ENCODE measurements at regions not wholly inside any gene's neighbourhood (a gene's known extent, or its start where the extent isn't known, plus 50 kb on each side); places are given as distances from the start of the nearest gene placed in this dataset.

DNA sequence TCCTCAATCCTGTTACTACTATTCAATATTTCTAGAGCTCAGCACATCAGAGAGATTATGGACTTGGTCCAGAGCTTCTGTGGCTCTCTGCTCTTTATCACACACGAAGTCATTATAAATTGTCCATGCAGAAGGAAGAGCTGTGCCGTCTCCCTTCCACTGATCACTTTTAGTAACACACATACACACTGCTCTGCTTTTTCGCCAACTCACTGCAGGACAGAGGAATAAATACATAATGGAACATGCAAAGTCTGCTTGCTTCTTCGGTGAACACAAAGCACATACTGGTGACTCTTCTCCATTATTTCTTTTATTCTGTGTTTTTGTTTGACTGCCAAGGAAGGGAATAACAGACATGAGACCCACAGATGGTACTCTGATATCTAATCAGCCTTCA, 1000.0 kb upstream of the TENM4 start:
- TF ChIP-seq, protein P1, sequence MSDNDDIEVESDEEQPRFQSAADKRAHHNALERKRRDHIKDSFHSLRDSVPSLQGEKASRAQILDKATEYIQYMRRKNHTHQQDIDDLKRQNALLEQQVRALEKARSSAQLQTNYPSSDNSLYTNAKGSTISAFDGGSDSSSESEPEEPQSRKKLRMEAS (IDR thresholded peaks at IDR 0.05): no peak
- TF ChIP-seq HNF4G (IDR thresholded peaks at IDR 0.05) (no peak), EGR1 (IDR thresholded peaks at IDR 0.05; ENCODE audit: low read depth in 2 of 2) (no peak), YY1 (IDR thresholded peaks at IDR 0.05) (no peak), GABPA (IDR thresholded peaks at IDR 0.05 in 1 of 2, conservative IDR thresholded peaks at IDR 0.05 in 1 of 2) (no peak), SP1 (IDR thresholded peaks at IDR 0.05) (no peak), RAD21 (IDR thresholded peaks at IDR 0.05) (no peak), HNF4A (conservative IDR thresholded peaks at IDR 0.05) (no peak), TAF1 (conservative IDR thresholded peaks at IDR 0.05) (no peak), FOXA1 (IDR thresholded peaks at IDR 0.05) (no peak), RXRA (IDR thresholded peaks at IDR 0.05) (no peak)
- TF ChIP-seq, protein P2, sequence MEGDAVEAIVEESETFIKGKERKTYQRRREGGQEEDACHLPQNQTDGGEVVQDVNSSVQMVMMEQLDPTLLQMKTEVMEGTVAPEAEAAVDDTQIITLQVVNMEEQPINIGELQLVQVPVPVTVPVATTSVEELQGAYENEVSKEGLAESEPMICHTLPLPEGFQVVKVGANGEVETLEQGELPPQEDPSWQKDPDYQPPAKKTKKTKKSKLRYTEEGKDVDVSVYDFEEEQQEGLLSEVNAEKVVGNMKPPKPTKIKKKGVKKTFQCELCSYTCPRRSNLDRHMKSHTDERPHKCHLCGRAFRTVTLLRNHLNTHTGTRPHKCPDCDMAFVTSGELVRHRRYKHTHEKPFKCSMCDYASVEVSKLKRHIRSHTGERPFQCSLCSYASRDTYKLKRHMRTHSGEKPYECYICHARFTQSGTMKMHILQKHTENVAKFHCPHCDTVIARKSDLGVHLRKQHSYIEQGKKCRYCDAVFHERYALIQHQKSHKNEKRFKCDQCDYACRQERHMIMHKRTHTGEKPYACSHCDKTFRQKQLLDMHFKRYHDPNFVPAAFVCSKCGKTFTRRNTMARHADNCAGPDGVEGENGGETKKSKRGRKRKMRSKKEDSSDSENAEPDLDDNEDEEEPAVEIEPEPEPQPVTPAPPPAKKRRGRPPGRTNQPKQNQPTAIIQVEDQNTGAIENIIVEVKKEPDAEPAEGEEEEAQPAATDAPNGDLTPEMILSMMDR (IDR thresholded peaks at IDR 0.05; ENCODE audit: low read depth, low read length, missing input control): no peak
- TF ChIP-seq, protein P3, sequence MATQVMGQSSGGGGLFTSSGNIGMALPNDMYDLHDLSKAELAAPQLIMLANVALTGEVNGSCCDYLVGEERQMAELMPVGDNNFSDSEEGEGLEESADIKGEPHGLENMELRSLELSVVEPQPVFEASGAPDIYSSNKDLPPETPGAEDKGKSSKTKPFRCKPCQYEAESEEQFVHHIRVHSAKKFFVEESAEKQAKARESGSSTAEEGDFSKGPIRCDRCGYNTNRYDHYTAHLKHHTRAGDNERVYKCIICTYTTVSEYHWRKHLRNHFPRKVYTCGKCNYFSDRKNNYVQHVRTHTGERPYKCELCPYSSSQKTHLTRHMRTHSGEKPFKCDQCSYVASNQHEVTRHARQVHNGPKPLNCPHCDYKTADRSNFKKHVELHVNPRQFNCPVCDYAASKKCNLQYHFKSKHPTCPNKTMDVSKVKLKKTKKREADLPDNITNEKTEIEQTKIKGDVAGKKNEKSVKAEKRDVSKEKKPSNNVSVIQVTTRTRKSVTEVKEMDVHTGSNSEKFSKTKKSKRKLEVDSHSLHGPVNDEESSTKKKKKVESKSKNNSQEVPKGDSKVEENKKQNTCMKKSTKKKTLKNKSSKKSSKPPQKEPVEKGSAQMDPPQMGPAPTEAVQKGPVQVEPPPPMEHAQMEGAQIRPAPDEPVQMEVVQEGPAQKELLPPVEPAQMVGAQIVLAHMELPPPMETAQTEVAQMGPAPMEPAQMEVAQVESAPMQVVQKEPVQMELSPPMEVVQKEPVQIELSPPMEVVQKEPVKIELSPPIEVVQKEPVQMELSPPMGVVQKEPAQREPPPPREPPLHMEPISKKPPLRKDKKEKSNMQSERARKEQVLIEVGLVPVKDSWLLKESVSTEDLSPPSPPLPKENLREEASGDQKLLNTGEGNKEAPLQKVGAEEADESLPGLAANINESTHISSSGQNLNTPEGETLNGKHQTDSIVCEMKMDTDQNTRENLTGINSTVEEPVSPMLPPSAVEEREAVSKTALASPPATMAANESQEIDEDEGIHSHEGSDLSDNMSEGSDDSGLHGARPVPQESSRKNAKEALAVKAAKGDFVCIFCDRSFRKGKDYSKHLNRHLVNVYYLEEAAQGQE (IDR thresholded peaks at IDR 0.05): no peak

Measured in liver (tissue), 3 donors.